ENCODE measurements at regions not wholly inside any gene's neighbourhood (a gene's known extent, or its start where the extent isn't known, plus 50 kb on each side); places are given as distances from the start of the nearest gene placed in this dataset.

- DNase-seq (ENCODE audit: low read depth in 2 of 3, low spot score in 2 of 3): no peak
Measured at GRCh38 chr18:75926811-75927210, 499.3 kb upstream of the SMIM21 start.

GRCh38 chr18:75923169-75923568, 495.7 kb upstream of the SMIM21 start:
- no peak for DNase-seq (ENCODE audit: low read depth in 2 of 3, low spot score in 2 of 3)

GRCh38 chr18:75916624-75916982, 489.1 kb upstream of the SMIM21 start:
- DNase-seq (ENCODE audit: low read depth in 2 of 3, low spot score in 2 of 3): no peak

GRCh38 chr18:75915941-75916623, 488.6 kb upstream of the SMIM21 start:
- peak in 2 of 3 donors; percentile 2 to 4 for DNase-seq (ENCODE audit: low read depth in 2 of 3, low spot score in 2 of 3)

GRCh38 chr18:75912829-75913228, 485.3 kb upstream of the SMIM21 start:
- no peak for DNase-seq (ENCODE audit: low read depth in 2 of 3, low spot score in 2 of 3)

- DNase-seq (ENCODE audit: low read depth in 2 of 3, low spot score in 2 of 3): no peak
Measured at GRCh38 chr18:75904416-75904815, 476.9 kb upstream of the SMIM21 start.

- no peak for DNase-seq (ENCODE audit: low read depth in 2 of 3, low spot score in 2 of 3)
Measured at GRCh38 chr18:75898651-75899050, 471.1 kb upstream of the SMIM21 start.

GRCh38 chr18:75897386-75897785, 469.9 kb upstream of the SMIM21 start:
- DNase-seq (ENCODE audit: low read depth in 2 of 3, low spot score in 2 of 3): no peak

- DNase-seq (ENCODE audit: low read depth in 2 of 3, low spot score in 2 of 3): no peak
Measured at GRCh38 chr18:75896865-75897264, 469.4 kb upstream of the SMIM21 start.

- no peak for DNase-seq (ENCODE audit: low read depth in 2 of 3, low spot score in 2 of 3)
Measured at GRCh38 chr18:75895135-75895534, 467.6 kb upstream of the SMIM21 start.

GRCh38 chr18:75884728-75885127, 457.2 kb upstream of the SMIM21 start:
- no peak for DNase-seq (ENCODE audit: low read depth in 2 of 3, low spot score in 2 of 3)

- no peak for DNase-seq (ENCODE audit: low read depth in 2 of 3, low spot score in 2 of 3)
Measured at GRCh38 chr18:75880925-75881504, 453.5 kb upstream of the SMIM21 start.

GRCh38 chr18:75880266-75880665, 452.8 kb upstream of the SMIM21 start:
- DNase-seq (ENCODE audit: low read depth in 2 of 3, low spot score in 2 of 3): no peak

GRCh38 chr18:75879196-75879595, 451.7 kb upstream of the SMIM21 start:
- DNase-seq (ENCODE audit: low read depth in 2 of 3, low spot score in 2 of 3): no peak

- DNase-seq (ENCODE audit: low read depth in 2 of 3, low spot score in 2 of 3): no peak
Measured at GRCh38 chr18:75875559-75875958, 448.1 kb upstream of the SMIM21 start.

- no peak for DNase-seq (ENCODE audit: low read depth in 2 of 3, low spot score in 2 of 3)
Measured at GRCh38 chr18:75874401-75875089, 447.0 kb upstream of the SMIM21 start.

GRCh38 chr18:75871596-75871995, 444.1 kb upstream of the SMIM21 start:
- no peak for DNase-seq (ENCODE audit: low read depth in 2 of 3, low spot score in 2 of 3)

- DNase-seq (ENCODE audit: low read depth in 2 of 3, low spot score in 2 of 3): no peak
Measured at GRCh38 chr18:75869162-75869561, 441.7 kb upstream of the SMIM21 start.

GRCh38 chr18:75868031-75868430, 440.5 kb upstream of the SMIM21 start:
- DNase-seq (ENCODE audit: low read depth in 2 of 3, low spot score in 2 of 3): no peak

- no peak for DNase-seq (ENCODE audit: low read depth in 2 of 3, low spot score in 2 of 3)
Measured at GRCh38 chr18:75865639-75866038, 438.1 kb upstream of the SMIM21 start.

- DNase-seq (ENCODE audit: low read depth in 2 of 3, low spot score in 2 of 3): no peak
Measured at GRCh38 chr18:75864816-75865215, 437.3 kb upstream of the SMIM21 start.

- no peak for DNase-seq (ENCODE audit: low read depth in 2 of 3, low spot score in 2 of 3)
Measured at GRCh38 chr18:75863696-75864095, 436.2 kb upstream of the SMIM21 start.
